Keratinocyte (primary cell): ENCODE measurements at regions not wholly inside any gene's neighbourhood (a gene's known extent, or its start where the extent isn't known, plus 50 kb on each side); places are given as distances from the start of the nearest gene placed in this dataset.

Experiments used
- CTCF ChIP-seq, 3 experiments: IDR thresholded peaks in 1 of 3; conservative IDR thresholded peaks in 1 of 3; optimal IDR thresholded peaks in 1 of 3; 2 replicates in 2 of 3; 3 replicates in 1 of 3; pipeline versions ENCODE3 to v1.5.1; 2011; ENCODE audit warnings: low read length in 3 of 3, mild to moderate bottlenecking in 3 of 3, moderate library complexity in 2 of 3, control low read depth in 1 of 3, inconsistent platforms in 1 of 3; ENCODE audit not compliant: insufficient read depth in 2 of 3; ENCODE audit errors: extremely low read depth in 1 of 3
- EZH2 ChIP-seq: IDR thresholded peaks from one replicate; pipeline ENCODE4 v1.6.1; 2012; ENCODE audit warnings: inconsistent platforms, mild to moderate bottlenecking, low read length, moderate library complexity

GRCh38 chr5:113693701-113694100 is 180.2 kb downstream of the YTHDC2 start:
- TF ChIP-seq CTCF (optimal IDR thresholded peaks at IDR 0.05 in 1 of 3, IDR thresholded peaks at IDR 0.05 in 1 of 3, conservative IDR thresholded peaks at IDR 0.05 in 1 of 3; ENCODE audit: extremely low read depth in 1 of 3, insufficient read depth in 2 of 3, low read length in 3 of 3) (no peak), EZH2 (no peak)
